Tibial nerve (tissue), 4 donors: ENCODE measurements at regions not wholly inside any gene's neighbourhood (a gene's known extent, or its start where the extent isn't known, plus 50 kb on each side); places are given as distances from the start of the nearest gene placed in this dataset.

ENCODE experiments used
- DNase-seq, 2 donors: peaks; one replicate each; pipeline ENCODE4 v3.0.0-alpha.2; 2019; ENCODE audit warnings: low spot score in 2 of 2
- H3K27ac ChIP-seq, 4 donors: fragments of 200-600 bp; sonication (generic) in 3 of 4; one replicate each; pipeline ENCODE4 v1.5.1; 2017 to 2019; ENCODE audit warnings: mild to moderate bottlenecking in 1 of 4
- H3K27me3 ChIP-seq, 2 donors: fragments of 200-600 bp; sonication (generic) in 1 of 2; one replicate each; pipeline versions ENCODE4 v1.5.1 to v1.6.0; 2017 to 2019
- H3K36me3 ChIP-seq, 3 donors: fragments of 200-600 bp; sonication (generic); one replicate each; pipeline ENCODE4 v1.5.1; 2018 to 2019
- H3K4me1 ChIP-seq, 4 donors: fragments of 200-600 bp; sonication (generic) in 3 of 4; one replicate each; pipeline ENCODE4 v1.5.1; 2017 to 2019
- H3K4me3 ChIP-seq, 4 donors: fragments of 200-600 bp; sonication (generic) in 3 of 4; one replicate each; pipeline ENCODE4 v1.5.1; 2017 to 2019; ENCODE audit warnings: mild to moderate bottlenecking in 1 of 4, moderate library complexity in 1 of 4
- H3K9me3 ChIP-seq, 4 donors: fragments of 200-600 bp; sonication (generic) in 3 of 4; one replicate each; pipeline ENCODE4 v1.5.1; 2017 to 2019
- EP300 ChIP-seq, 2 donors: sonication (generic); formaldehyde crosslinking; IDR thresholded peaks; one replicate each; pipeline ENCODE4 v1.6.1; 2017; ENCODE audit warnings: antibody characterized with exemption in 2 of 2, mild to moderate bottlenecking in 1 of 2
- POLR2A ChIP-seq, 2 donors: fragments of 450-650 bp; IDR thresholded peaks; one replicate each; pipeline ENCODE4 v1.6.1; 2017; ENCODE audit warnings: antibody characterized with exemption in 2 of 2, mild to moderate bottlenecking in 2 of 2, moderate library complexity in 2 of 2
- WGBS, 2 donors: methylation state at CpG; one replicate each; pipeline ENCODE4 v1.1.5; 2018; 5-methylcytosine and 5-hydroxymethylcytosine counted together
- TF ChIP-seq, protein P1 (sequence below), 5 experiments: fragments of 200-600 bp in 3 of 5; fragments of 450-650 bp in 2 of 5; sonication (generic) in 3 of 5; IDR thresholded peaks; one replicate each; pipeline ENCODE4 v1.5.1; 2016 to 2019; ENCODE audit warnings: antibody characterized with exemption in 5 of 5, mild to moderate bottlenecking in 3 of 5, moderate library complexity in 2 of 5

DNA sequence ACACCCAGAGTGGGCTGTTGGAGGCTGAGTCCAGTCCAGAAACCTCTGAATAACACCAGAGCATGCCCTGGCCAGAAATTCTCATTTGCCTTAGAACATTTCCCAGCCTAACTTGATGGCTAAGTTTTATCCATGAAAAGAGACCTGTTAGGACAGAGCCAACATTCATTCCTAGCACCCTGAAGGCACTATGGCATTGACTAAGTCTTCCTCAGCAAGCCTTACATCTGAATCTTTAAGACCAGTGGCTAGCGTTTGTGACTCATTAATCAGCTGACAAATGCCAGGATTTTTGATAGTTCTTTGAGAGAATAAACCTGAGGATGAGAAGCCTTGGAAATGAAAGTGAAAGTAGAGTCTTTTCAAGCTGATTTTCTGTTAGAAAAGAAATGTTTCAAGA, 1087.1 kb upstream of the ALCAM start:
- peaks cover 0 to 60% (median 14%) of the 10 kb centered on the region in 4 donors for H3K9me3 ChIP-seq
- peak overlapping the region in 1 of 4 donors; percentile 13 for H3K4me3 ChIP-seq
- no peaks in the 10 kb centered on the region for H3K4me1 ChIP-seq
- H3K27ac ChIP-seq: no peak overlapping the region
- no peaks in the 10 kb centered on the region for H3K27me3 ChIP-seq
- no peak for TF ChIP-seq EP300 (IDR thresholded peaks at IDR 0.05)
- TF ChIP-seq, protein P1, sequence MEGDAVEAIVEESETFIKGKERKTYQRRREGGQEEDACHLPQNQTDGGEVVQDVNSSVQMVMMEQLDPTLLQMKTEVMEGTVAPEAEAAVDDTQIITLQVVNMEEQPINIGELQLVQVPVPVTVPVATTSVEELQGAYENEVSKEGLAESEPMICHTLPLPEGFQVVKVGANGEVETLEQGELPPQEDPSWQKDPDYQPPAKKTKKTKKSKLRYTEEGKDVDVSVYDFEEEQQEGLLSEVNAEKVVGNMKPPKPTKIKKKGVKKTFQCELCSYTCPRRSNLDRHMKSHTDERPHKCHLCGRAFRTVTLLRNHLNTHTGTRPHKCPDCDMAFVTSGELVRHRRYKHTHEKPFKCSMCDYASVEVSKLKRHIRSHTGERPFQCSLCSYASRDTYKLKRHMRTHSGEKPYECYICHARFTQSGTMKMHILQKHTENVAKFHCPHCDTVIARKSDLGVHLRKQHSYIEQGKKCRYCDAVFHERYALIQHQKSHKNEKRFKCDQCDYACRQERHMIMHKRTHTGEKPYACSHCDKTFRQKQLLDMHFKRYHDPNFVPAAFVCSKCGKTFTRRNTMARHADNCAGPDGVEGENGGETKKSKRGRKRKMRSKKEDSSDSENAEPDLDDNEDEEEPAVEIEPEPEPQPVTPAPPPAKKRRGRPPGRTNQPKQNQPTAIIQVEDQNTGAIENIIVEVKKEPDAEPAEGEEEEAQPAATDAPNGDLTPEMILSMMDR (IDR thresholded peaks at IDR 0.05): no peak
- TF ChIP-seq POLR2A (IDR thresholded peaks at IDR 0.05): no peak
- WGBS, 2 donors: 25 to 44% methylated on average over 1 of the region's 1 CpG
- H3K36me3 ChIP-seq: peaks cover 0 to 4% (median 0%) of the 10 kb centered on the region in 3 donors
- DNase-seq: no peak

GRCh38 chr3:104281713-104282112, 1085.0 kb upstream of the ALCAM start:
- Histone ChIP-seq H3K36me3 (peaks cover 0 to 4% (median 0%) of the 10 kb centered on the region in 3 donors), H3K4me3 (no peak overlapping the region), H3K9me3 (peaks cover 0 to 55% (median 9%) of the 10 kb centered on the region in 4 donors), H3K4me1 (no peaks in the 10 kb centered on the region), H3K27me3 (no peaks in the 10 kb centered on the region), H3K27ac (no peak overlapping the region)
- WGBS, 2 donors: 70 to 96% methylated on average over 3 of the region's 3 CpGs
- DNase-seq: no peak
- TF ChIP-seq EP300 (IDR thresholded peaks at IDR 0.05): no peak
- TF ChIP-seq POLR2A (IDR thresholded peaks at IDR 0.05): no peak
- TF ChIP-seq, protein P1 (IDR thresholded peaks at IDR 0.05): no peak

DNA sequence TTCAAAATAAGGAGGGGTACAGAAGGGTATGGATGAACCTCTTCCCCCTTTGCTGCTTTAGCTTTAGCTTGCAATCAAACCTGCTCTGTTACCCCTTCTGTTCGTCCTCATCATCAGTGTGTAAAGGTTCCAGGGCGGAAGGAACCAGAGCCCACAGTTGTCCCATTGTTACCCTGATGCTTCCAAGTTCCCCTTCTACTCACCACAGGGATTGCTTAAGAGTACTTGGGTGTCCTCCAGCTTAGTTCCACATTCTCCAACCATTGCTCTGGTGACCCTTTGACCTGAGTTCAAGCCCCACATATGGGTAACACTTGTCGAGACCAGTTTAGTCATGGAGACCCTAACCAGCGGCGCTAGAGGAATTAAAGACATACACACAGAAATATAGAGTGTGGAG, 1080.1 kb upstream of the ALCAM start:
- Histone ChIP-seq H3K9me3 (peaks cover 0 to 39% (median 7%) of the 10 kb centered on the region in 4 donors), H3K36me3 (no peaks in the 10 kb centered on the region), H3K27me3 (no peaks in the 10 kb centered on the region), H3K27ac (no peak overlapping the region), H3K4me3 (no peak overlapping the region), H3K4me1 (peaks cover 0 to 10% (median 3%) of the 10 kb centered on the region in 4 donors)
- no peak for DNase-seq
- TF ChIP-seq EP300 (IDR thresholded peaks at IDR 0.05): no peak
- TF ChIP-seq, protein P1 (IDR thresholded peaks at IDR 0.05): no peak
- TF ChIP-seq POLR2A (IDR thresholded peaks at IDR 0.05): no peak
- 94% methylated on average over 5 of the region's 5 CpGs for WGBS, 2 donors

DNA sequence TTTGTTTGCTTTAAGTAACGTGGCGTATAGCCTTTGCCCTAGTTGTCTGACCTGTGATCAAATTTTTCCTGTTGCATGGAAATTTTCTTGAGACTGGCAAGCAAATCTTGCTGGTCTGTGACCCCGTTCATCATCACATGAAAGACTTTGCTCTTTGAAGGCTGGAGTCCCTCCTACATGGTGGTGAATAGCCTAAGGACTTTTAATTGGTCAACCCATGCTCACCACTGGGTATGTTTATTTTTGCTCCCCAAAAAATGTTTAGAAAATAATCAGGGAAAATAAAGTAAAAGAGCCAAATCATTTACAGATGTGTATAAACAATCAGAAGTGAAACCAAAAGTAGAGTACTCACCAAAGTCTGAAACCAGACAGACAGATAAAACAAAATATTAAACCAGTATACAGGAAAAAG, 1075.3 kb upstream of the ALCAM start:
- H3K4me3 ChIP-seq: peak overlapping the region in 3 of 4 donors; percentile 2 to 36 (median 4)
- H3K9me3 ChIP-seq: peaks cover 0 to 13% (median 4%) of the 10 kb centered on the region in 4 donors
- no peaks in the 10 kb centered on the region for H3K36me3 ChIP-seq
- peak overlapping the region in 1 of 4 donors; percentile 51 for H3K27ac ChIP-seq
- H3K27me3 ChIP-seq: no peaks in the 10 kb centered on the region
- no peak for TF ChIP-seq EP300 (IDR thresholded peaks at IDR 0.05)
- no peak for TF ChIP-seq POLR2A (IDR thresholded peaks at IDR 0.05)
- TF ChIP-seq, protein P1 (IDR thresholded peaks at IDR 0.05): no peak
- 17 to 21% methylated on average over 3 of the region's 3 CpGs for WGBS, 2 donors
- H3K4me1 ChIP-seq: peaks cover 0 to 14% (median 3%) of the 10 kb centered on the region in 4 donors
- no peak for DNase-seq

GRCh38 chr3:104291878-104292277, 1074.8 kb upstream of the ALCAM start:
- H3K36me3 ChIP-seq: no peaks in the 10 kb centered on the region
- no peak for TF ChIP-seq EP300 (IDR thresholded peaks at IDR 0.05)
- TF ChIP-seq POLR2A (IDR thresholded peaks at IDR 0.05): no peak
- TF ChIP-seq, protein P1 (IDR thresholded peaks at IDR 0.05): no peak
- H3K4me3 ChIP-seq: peak overlapping the region in 3 of 4 donors; percentile 2 to 36 (median 4)
- H3K27me3 ChIP-seq: no peaks in the 10 kb centered on the region
- peaks cover 0 to 8% (median 2%) of the 10 kb centered on the region in 4 donors for H3K9me3 ChIP-seq
- DNase-seq: no peak
- 15 to 22% methylated on average over 2 of the region's 2 CpGs for WGBS, 2 donors
- peak overlapping the region in 1 of 4 donors; percentile 51 for H3K27ac ChIP-seq
- peaks cover 0 to 14% (median 3%) of the 10 kb centered on the region in 4 donors for H3K4me1 ChIP-seq
